SK-N-SH (cell line): ENCODE measurements at regions not wholly inside any gene's neighbourhood (a gene's known extent, or its start where the extent isn't known, plus 50 kb on each side); places are given as distances from the start of the nearest gene placed in this dataset.

Source experiments
- CTCF ChIP-seq: fragments of 200-600 bp; sonication (generic); IDR thresholded peaks from 2 replicates; pipeline ENCODE4 v1.6.1; 2017; ENCODE audit warnings: antibody characterized with exemption, mild to moderate bottlenecking, moderate library complexity
- EP300 ChIP-seq, 2 experiments: IDR thresholded peaks; 2 replicates each; pipeline versions ENCODE4 v1.4.0 to v1.6.1; 2012; ENCODE audit warnings: borderline replicate concordance in 1 of 2, low read depth in 1 of 2, low read length in 1 of 2
- FOXM1 ChIP-seq: IDR thresholded peaks from 2 replicates; pipeline ENCODE4 v1.4.0; 2012; ENCODE audit warnings: low read depth, mild to moderate bottlenecking
- GABPA ChIP-seq: IDR thresholded peaks from 2 replicates; pipeline ENCODE4 v1.4.0; 2012; ENCODE audit warnings: low read depth, mild to moderate bottlenecking
- GATA2 ChIP-seq: sonication (generic); formaldehyde crosslinking; IDR thresholded peaks from 2 replicates; pipeline ENCODE4 v1.5.0; 2020; ENCODE audit warnings: mild to moderate bottlenecking, missing genetic modification reagents
- NFIC ChIP-seq: IDR thresholded peaks from 2 replicates; pipeline ENCODE4 v1.4.0; 2012; ENCODE audit warnings: borderline replicate concordance
- POLR2AphosphoS5 ChIP-seq: IDR thresholded peaks from 2 replicates; pipeline ENCODE4 v1.6.1; 2012; ENCODE audit warnings: low read depth, low read length
- REST ChIP-seq: IDR thresholded peaks from 2 replicates; pipeline ENCODE4 v1.6.1; 2012; ENCODE audit warnings: mild to moderate bottlenecking, low read depth, low read length, moderate library complexity
- RFX5 ChIP-seq: IDR thresholded peaks from 2 replicates; pipeline ENCODE4 v1.6.1; 2012; ENCODE audit warnings: mild to moderate bottlenecking, improper control_type of control experiment, low read length
- SIN3A ChIP-seq: IDR thresholded peaks from 2 replicates; pipeline ENCODE4 v1.6.1; 2012; ENCODE audit warnings: low read depth, mild to moderate bottlenecking, low read length, moderate library complexity, borderline replicate concordance
- USF2 ChIP-seq: fragments of 150-350 bp; IDR thresholded peaks from 2 replicates; pipeline ENCODE4 v1.6.1; 2017; ENCODE audit warnings: antibody characterized with exemption, low read length, low read depth, borderline replicate concordance
- YY1 ChIP-seq: IDR thresholded peaks from 2 replicates; pipeline ENCODE4 v1.4.0; 2012; ENCODE audit warnings: low read depth, mild to moderate bottlenecking

GRCh38 chr19:30810726-30811125 lies 438.5 kb downstream of the ZNF536 start:
- no peak for TF ChIP-seq EP300 (IDR thresholded peaks at IDR 0.05; ENCODE audit: borderline replicate concordance in 1 of 2, low read depth in 1 of 2, low read length in 1 of 2)
- TF ChIP-seq CTCF = no peak
- TF ChIP-seq POLR2AphosphoS5 = no peak
- TF ChIP-seq USF2 = no peak
- TF ChIP-seq NFIC = no peak
- no peak for TF ChIP-seq GABPA
- TF ChIP-seq GATA2 (CRISPR knock-in tag) = no peak
- TF ChIP-seq FOXM1 = no peak
- TF ChIP-seq RFX5 = no peak
- TF ChIP-seq YY1 = no peak
- no peak for TF ChIP-seq SIN3A
- no peak for TF ChIP-seq REST
